ENCODE measurements at regions not wholly inside any gene's neighbourhood (a gene's known extent, or its start where the extent isn't known, plus 50 kb on each side); places are given as distances from the start of the nearest gene placed in this dataset.

GRCh38 chr18:60755134-60755533 is 382.6 kb upstream of the MC4R start:
- DNase-seq (ENCODE audit: low read depth, low spot score) = no peak

- no peak for DNase-seq (ENCODE audit: low read depth, low spot score)
Measured at GRCh38 chr18:60775978-60776377, 403.4 kb upstream of the MC4R start.

GRCh38 chr18:60784161-60784560 is 411.6 kb upstream of the MC4R start:
- no peak for DNase-seq (ENCODE audit: low read depth, low spot score)

- no peak for DNase-seq (ENCODE audit: low read depth, low spot score)
Measured at GRCh38 chr18:60794802-60795201, 422.2 kb upstream of the MC4R start.

GRCh38 chr18:60804415-60804814 is 431.8 kb upstream of the MC4R start:
- no peak for DNase-seq (ENCODE audit: low read depth, low spot score)

GRCh38 chr18:60809937-60810336 is 437.4 kb upstream of the MC4R start:
- no peak for DNase-seq (ENCODE audit: low read depth, low spot score)

- no peak for DNase-seq (ENCODE audit: low read depth, low spot score)
Measured at GRCh38 chr18:60812921-60813320, 440.3 kb upstream of the MC4R start.

- no peak for DNase-seq (ENCODE audit: low read depth, low spot score)
Measured at GRCh38 chr18:60826346-60826745, 453.8 kb upstream of the MC4R start.

GRCh38 chr18:60831971-60832370 is 459.4 kb upstream of the MC4R start:
- DNase-seq (ENCODE audit: low read depth, low spot score) = no peak

GRCh38 chr18:60838677-60839076 is 466.1 kb upstream of the MC4R start:
- DNase-seq (ENCODE audit: low read depth, low spot score) = peak; percentile 85

GRCh38 chr18:60846396-60846795 is 473.8 kb upstream of the MC4R start:
- DNase-seq (ENCODE audit: low read depth, low spot score) = no peak

GRCh38 chr18:60847517-60847916 is 474.9 kb upstream of the MC4R start:
- DNase-seq (ENCODE audit: low read depth, low spot score) = no peak

GRCh38 chr18:60861575-60861974 is 471.7 kb upstream of the CDH20 start:
- no peak for DNase-seq (ENCODE audit: low read depth, low spot score)

- no peak for DNase-seq (ENCODE audit: low read depth, low spot score)
Measured at GRCh38 chr18:60862988-60863387, 470.2 kb upstream of the CDH20 start.

- peak; percentile 13 for DNase-seq (ENCODE audit: low read depth, low spot score)
Measured at GRCh38 chr18:60865801-60866200, 467.4 kb upstream of the CDH20 start.

GRCh38 chr18:60870261-60871153 is 462.7 kb upstream of the CDH20 start:
- DNase-seq (ENCODE audit: low read depth, low spot score) = no peak

- DNase-seq (ENCODE audit: low read depth, low spot score) = peak; percentile 81
Measured at GRCh38 chr18:60872434-60872833, 460.8 kb upstream of the CDH20 start.

- DNase-seq (ENCODE audit: low read depth, low spot score) = peak; percentile 17
Measured at GRCh38 chr18:60873708-60874107, 459.5 kb upstream of the CDH20 start.

- no peak for DNase-seq (ENCODE audit: low read depth, low spot score)
Measured at GRCh38 chr18:60875957-60876507, 457.2 kb upstream of the CDH20 start.

- no peak for DNase-seq (ENCODE audit: low read depth, low spot score)
Measured at GRCh38 chr18:60880184-60880583, 453.0 kb upstream of the CDH20 start.

GRCh38 chr18:60883587-60883986 is 449.6 kb upstream of the CDH20 start:
- DNase-seq (ENCODE audit: low read depth, low spot score) = no peak

GRCh38 chr18:60888071-60888624 is 445.1 kb upstream of the CDH20 start:
- DNase-seq (ENCODE audit: low read depth, low spot score) = no peak

GRCh38 chr18:60889442-60889841 is 443.8 kb upstream of the CDH20 start:
- DNase-seq (ENCODE audit: low read depth, low spot score) = no peak

All from pulmonary artery endothelial cell (primary cell).